GM19324 (cell line): ENCODE measurements at regions not wholly inside any gene's neighbourhood (a gene's known extent, or its start where the extent isn't known, plus 50 kb on each side); places are given as distances from the start of the nearest gene placed in this dataset.

ENCODE experiments used
- ATAC-seq: cut with Tn5 transposase; IDR thresholded peaks from one replicate; pipeline ENCODE4 v1.9.1; 2021; ENCODE audit warnings: mild to moderate bottlenecking, moderate library complexity; ENCODE audit not compliant: unreplicated experiment, low FRiP score

- ATAC-seq = no peak
Observed at GRCh38 chr5:68379275-68380036, 163.9 kb downstream of the PIK3R1 start.

- ATAC-seq = no peak
Observed at GRCh38 chr5:68380078-68380477, 164.5 kb downstream of the PIK3R1 start.

- ATAC-seq = no peak
Observed at GRCh38 chr5:68381060-68381459, 165.5 kb downstream of the PIK3R1 start.

GRCh38 chr5:68381909-68382308 lies 166.4 kb downstream of the PIK3R1 start:
- ATAC-seq = no peak

GRCh38 chr5:68382640-68383039 lies 167.1 kb downstream of the PIK3R1 start:
- no peak for ATAC-seq

- ATAC-seq = no peak
Observed at GRCh38 chr5:68383888-68384310, 168.3 kb downstream of the PIK3R1 start.

GRCh38 chr5:68384936-68385594 lies 169.5 kb downstream of the PIK3R1 start:
- ATAC-seq = no peak

GRCh38 chr5:68385936-68386335 lies 170.4 kb downstream of the PIK3R1 start:
- ATAC-seq = no peak

GRCh38 chr5:68387074-68387796 lies 171.7 kb downstream of the PIK3R1 start:
- no peak for ATAC-seq

- ATAC-seq = no peak
Observed at GRCh38 chr5:68389618-68390017, 174.1 kb downstream of the PIK3R1 start.

- no peak for ATAC-seq
Observed at GRCh38 chr5:68392617-68393016, 177.1 kb downstream of the PIK3R1 start.

- no peak for ATAC-seq
Observed at GRCh38 chr5:68395302-68395701, 179.7 kb downstream of the PIK3R1 start.

GRCh38 chr5:68395926-68396511 lies 180.5 kb downstream of the PIK3R1 start:
- ATAC-seq = no peak

- no peak for ATAC-seq
Observed at GRCh38 chr5:68396722-68397121, 181.2 kb downstream of the PIK3R1 start.

GRCh38 chr5:68398146-68398812 lies 182.7 kb downstream of the PIK3R1 start:
- ATAC-seq = no peak

- ATAC-seq = no peak
Observed at GRCh38 chr5:68403301-68403700, 187.7 kb downstream of the PIK3R1 start.

- no peak for ATAC-seq
Observed at GRCh38 chr5:68404246-68404645, 188.7 kb downstream of the PIK3R1 start.

- no peak for ATAC-seq
Observed at GRCh38 chr5:68405026-68405684, 189.6 kb downstream of the PIK3R1 start.

- peak; percentile 8 for ATAC-seq
Observed at GRCh38 chr5:68405784-68406743, 190.5 kb downstream of the PIK3R1 start.
